ENCODE measurements at regions not wholly inside any gene's neighbourhood (a gene's known extent, or its start where the extent isn't known, plus 50 kb on each side); places are given as distances from the start of the nearest gene placed in this dataset.
"Not testable (repeated sequence)": the region's sequence is repeated elsewhere in the genome, so short reads cannot be mapped to it uniquely, and the experiment has no call there.

DNA sequence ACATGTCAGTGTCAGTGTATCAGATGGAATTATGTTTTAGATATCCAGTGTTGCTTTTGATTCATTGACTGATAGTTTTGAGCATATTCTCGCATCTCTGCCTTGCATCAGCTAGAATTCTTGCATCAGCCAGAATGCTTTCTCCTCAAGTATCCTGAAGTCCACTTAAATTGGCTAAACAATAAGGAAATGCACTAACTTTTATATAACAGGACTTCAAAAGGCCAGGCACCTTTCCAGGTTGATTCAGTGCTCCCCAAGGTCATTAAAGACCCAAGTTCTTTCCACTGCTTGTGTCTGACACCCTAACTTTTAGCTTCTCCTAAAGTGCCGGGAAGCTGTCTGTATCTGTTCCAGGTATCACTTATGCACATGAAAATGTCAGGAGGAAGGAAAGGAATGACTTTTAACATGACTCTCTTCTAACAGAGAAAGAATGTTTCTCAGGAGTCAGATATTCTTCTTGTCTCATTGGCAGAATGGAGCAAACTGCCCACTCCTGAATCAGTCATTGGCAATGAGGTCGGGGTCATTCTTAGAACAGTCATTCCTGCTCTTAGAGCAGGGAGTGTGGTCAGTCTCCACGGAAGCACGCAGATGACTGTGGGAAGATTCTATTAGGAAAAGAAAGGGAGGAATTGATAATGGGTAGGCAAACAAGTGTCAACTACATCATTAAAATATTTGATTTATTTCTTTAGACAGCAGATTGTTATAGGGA lies 92.9 kb upstream of the TLL1 start:
- DNase-seq: no peak

DNA sequence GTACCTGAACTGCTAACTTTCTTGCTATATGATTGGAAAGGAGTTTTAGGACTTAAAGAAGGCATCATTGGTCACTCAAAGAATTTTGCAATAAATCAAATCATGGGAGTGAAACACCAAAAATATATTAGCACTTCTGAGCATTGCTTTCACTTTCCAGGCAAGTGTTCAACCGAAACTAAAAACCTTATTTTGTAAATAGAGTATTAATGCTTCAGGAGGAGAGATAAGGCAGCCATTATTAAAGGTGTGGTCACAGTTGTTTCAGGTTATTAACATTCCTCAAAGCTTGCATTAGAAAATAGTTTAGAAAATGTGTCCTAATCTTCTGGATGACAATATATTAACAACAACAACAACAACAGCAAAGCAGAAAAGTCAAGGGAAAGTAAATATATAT lies 92.3 kb upstream of the TLL1 start:
- DNase-seq: no peak

DNA sequence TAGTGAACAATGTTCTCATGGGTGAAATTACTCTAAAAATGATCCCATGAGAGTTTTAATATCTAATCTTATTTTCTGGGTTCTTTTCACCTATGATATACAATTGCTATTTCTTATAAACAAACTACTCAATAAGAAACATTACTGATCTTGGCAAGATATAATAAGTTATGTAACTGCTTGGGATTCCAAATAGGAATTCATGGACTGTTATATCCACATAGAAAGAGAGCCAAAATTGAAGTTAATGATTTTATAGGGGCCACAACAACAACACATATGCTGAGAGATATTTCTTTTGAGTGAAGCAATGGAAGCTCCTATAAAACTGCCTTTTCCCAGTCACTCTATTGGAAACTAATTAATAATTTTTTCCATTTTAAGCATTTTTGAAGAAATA lies 90.4 kb upstream of the TLL1 start:
- DNase-seq: no peak

DNA sequence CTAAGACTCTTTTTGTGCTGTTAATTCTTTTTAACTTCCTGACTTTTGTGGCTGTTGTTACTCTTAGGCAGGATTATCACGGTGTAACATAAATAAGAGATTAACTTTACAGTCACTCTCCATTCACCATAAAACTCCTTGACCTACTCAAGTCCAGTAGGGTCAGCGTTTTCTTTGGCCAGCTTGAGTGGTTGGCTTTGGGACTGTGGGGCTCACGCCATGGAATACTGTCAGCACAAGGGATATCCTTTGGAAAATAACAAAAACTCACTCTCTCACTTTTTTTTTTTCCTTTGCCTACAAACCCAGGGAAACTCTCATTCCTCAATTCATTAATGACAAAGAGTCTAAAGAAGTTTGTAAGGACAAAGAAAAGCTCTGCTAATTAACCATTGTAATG lies 89.4 kb upstream of the TLL1 start:
- DNase-seq: no peak

DNA sequence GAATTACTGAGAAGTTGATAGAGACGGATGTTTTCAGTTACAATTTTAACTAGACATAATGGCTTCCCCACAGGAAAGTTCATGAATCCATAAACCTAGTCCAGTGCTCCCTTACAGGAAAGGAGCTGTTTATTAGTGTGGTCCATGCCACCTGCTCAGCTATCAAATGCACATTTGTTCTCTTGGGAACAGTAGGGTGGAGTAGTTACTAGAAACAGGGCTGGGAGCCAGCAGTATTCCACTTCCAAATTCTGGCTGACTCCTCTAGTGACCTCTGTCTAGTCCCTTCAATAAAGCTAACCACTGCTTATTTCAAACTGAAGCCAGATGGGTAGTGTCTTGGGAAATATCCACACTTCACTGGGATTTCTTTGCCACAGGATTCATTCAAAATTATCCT lies 88.4 kb upstream of the TLL1 start:
- DNase-seq: no peak

DNA sequence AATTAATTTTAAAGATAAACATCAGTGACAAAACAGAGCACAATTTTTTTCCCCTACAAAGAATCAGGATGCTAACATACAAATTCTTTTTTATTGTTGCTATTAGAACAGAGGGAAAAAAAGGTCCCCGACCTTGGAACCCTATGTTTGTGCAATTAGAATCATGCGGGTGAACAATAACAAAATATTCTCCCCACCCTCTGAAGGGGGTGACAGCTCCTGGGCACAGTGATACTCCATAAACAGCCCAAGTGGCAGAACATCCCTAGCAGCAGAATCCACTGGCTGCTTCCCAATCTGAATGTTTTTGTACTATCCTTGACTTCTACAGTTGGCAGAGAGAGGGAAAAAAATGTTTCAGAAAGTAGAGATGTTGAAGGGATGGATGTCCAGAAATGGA lies 87.7 kb upstream of the TLL1 start:
- DNase-seq: no peak

DNA sequence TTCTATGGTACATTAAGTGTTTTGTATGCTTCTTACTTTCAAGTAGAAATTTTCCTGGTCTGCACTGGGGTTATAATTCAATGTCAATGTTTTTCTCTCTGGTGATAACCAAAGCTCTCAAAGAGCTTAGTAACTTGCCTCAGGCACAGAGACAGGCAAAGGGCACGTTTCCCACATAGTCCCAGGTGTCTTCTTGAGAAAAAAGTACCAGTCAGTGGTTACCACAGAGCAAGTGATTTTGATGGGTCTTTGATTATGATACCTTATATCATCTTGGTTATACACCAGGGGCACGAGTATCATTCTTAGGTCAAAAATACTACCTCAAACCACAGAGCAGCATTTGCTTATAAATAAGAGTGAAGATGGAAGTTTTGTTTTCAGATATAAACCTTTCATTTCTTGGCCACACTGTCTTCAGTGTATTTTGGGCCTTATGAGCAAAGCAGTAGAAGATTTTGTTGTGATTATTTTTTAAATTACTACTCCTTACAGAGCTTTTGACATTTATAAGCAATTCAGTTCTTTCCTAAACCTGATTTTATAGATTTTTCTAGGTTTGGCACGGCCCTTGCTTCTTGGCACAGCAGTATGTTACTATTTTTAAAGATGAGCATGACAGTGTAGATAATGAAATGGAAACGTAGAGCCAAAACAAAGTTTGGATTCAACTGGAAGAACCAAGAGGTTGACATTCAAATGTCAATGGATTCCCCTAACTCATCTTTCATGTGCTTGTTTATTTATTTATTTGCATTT lies 85.3 kb upstream of the TLL1 start:
- peak in 1 of 2 experiments; percentile 13 for DNase-seq

DNA sequence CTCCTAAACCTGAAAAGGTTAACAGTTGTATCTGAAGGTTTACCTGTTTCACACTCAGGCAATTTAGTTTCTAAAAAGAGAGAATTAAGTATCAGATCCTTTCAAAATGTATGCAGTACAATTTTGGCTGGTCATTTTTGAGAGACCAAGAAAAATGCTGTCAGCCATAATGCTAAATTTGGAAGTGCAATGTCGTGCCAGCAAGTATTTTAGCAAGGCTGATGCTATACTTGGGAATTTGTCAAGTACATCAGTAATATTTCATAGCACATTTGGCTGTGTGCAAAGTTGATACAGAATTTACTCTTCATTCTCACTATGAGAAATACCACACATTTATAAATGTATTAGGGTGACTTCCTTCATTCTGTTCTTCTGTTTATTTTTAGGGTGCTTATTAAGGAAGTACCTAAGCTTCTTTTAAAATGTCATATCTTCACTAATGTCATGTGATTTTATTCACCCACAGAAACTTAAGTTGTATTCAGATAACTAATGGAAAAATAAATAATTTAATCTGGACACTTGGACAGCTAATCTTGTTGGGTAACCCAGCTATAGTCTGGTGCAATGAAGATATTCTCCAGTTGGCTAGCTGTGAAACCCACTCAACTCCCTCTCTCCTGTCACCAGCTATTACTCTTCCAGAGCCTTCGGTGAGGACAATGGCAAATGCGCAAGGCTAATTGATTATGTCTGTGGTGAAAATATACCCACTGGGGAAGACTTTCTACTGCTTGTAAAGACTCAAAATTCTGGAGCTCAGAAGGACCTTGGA lies 84.2 kb upstream of the TLL1 start:
- DNase-seq: peak; percentile 2 to 52

DNA sequence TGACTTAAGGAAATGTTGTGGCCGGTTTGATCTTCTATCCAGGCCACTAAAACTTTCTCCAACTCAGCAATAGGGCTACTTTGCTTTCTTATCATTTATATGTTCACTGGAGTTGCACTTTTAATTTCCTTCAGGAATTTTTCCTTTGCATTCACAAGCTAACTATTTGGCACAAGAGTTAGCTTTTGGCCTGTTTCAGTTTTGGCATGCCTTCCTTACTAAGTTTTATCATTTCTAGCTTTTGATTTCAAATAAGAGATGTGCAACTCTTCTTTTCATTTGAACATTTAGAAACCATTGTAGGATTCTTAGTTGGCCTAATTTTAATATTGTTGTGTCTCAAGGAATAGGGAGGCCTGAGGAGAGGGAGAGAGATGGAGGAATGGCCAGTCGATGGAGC lies 79.8 kb upstream of the TLL1 start:
- DNase-seq: no peak

DNA sequence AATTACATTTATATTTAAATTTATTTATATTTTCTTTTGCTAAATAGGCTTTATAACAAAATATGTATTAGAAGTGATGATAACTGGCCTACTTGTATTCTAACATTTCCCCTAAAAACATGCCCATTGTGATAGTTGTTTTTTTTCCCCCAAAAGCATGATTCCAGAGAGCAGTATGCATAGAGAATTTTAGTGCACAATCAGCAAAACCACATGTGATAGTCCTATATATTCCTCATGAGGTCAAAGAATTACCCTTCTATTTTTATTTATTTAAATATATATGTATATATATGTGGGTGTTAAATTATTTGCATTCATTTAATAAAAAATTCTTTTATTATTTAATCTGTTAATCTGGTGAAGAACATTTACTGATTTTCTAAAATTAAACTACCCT lies 78.2 kb upstream of the TLL1 start:
- DNase-seq: no peak

DNA sequence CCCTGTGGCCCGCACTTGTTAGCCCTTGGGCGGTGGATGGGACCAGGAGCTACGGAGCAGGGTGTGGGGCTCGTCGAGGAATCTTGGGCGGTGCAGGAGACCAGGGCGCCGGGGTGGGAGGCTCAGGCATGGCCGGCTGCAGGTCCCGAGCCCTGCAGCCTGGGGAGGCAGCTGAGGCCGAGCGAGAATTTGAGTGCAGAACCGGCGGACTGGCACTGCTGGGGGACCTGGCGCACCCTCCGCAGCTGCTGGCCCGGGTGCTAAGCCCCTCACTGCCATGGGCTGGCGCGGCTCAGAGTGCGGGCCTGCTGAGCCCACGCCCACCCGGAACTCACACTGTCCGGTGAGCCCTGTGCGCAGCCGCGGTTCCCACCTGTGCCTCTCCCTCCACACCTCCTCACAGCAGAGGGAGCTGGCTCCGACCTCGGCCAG lies 73.6 kb upstream of the TLL1 start:
- no peak for DNase-seq

DNA sequence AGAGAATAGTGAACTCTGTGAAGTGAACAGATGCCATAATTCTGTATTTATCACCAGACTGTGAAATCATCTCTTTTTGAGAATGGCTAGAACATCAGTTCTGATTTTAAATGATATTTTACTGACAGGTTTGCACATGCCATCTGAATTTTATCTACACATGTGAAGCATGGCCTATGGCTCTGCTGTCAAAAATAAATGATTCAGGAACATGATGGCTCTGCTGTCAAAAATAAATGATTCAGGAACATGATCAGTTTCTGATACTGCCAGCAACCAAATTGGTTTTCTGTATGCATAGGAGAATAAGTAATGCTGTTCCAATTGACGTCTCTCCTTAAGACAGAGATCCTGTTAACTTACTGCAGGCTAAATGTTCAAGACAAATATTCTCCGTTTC lies 70.6 kb upstream of the TLL1 start:
- no peak for DNase-seq

DNA sequence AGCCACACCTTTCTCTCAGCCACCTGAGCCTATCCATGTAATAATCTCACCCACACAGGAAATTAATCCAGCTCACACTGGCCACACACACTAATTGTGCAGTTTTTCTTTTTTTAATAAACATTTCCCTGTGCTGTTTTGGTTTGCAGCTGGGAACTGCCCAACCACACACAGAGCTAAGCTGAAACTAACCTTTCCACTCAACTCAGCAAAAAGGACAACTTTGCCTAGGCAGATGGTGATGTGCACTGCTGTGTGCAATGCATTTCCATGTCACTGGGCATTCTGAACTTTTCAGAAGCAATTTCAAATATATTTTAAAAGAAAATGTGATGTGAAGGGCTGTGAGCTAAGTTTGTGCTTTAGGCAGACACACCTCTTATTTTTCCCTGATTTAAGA lies 70.0 kb upstream of the TLL1 start:
- DNase-seq: no peak

DNA sequence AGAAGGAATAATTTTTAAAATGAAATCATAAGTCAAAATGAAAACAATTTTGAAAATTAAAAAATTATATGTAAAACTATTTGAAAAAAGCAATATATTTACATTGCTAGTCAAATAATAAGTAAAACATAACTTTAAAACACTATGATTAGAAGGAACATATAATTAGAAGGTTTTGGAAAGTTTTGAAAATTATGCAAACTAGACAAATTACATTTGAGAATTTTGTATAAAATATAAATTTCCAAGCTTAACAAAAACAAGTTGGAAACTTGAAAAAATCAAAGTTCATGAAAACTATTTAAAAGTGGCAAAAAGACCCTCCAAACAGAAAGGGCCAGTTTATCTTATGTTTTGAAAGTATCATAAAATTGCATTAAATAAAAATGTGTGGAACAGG lies 67.6 kb upstream of the TLL1 start:
- DNase-seq: no peak

DNA sequence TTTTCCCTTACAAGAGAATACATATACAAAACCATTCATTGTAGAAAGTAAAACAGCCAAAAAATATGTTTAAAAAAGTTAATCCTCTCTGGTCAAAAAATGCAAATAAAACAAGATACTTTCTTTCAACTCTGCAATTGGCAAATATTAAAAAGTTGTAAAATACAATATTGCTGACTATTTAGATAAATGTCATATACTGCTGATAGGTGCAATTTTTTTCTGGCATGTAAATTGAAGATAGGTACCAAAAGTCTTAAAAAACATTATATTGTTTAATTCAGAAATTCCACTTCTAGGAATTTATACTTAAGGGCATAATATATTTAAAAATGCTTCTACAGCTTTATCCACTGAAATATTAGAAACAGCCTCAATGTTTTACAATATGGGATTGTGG lies 66.4 kb upstream of the TLL1 start:
- no peak for DNase-seq

DNA sequence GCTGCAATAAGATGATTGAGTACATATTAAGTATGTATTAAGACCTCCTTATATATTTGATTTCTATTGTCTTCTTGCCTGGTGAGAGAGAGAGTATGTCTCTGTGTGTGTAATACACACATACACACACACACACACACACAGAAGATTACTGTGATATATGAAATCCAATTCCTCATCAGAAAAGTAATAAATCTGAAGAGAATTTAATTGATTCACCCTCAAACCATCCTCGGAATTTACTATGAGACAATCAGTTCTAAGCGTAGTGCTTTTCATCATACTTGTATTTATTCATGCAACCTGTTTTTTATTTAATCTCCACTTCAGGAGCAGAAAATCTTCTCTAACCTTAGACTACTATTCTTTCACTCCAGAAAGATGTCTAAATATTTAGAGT lies 62.3 kb upstream of the TLL1 start:
- no peak for DNase-seq

DNA sequence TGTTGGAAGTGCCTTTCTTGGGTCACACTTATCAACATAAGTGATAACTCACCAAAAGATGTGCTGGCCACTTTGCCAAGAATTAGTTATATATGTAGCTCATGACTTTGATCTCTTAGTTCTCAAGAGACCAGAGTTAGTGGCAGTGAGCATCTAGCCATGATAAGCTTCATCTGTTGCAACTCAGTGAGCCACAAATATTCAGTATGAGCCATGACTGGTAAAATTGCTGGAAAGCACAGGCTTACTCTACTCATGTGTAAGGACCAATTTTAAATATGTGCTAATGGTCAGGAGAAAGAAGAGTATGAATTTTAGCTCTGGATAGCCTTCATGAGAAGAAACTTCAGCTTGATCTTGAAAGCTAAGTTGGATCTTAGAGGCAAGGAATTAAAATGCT lies 59.4 kb upstream of the TLL1 start:
- DNase-seq: no peak

DNA sequence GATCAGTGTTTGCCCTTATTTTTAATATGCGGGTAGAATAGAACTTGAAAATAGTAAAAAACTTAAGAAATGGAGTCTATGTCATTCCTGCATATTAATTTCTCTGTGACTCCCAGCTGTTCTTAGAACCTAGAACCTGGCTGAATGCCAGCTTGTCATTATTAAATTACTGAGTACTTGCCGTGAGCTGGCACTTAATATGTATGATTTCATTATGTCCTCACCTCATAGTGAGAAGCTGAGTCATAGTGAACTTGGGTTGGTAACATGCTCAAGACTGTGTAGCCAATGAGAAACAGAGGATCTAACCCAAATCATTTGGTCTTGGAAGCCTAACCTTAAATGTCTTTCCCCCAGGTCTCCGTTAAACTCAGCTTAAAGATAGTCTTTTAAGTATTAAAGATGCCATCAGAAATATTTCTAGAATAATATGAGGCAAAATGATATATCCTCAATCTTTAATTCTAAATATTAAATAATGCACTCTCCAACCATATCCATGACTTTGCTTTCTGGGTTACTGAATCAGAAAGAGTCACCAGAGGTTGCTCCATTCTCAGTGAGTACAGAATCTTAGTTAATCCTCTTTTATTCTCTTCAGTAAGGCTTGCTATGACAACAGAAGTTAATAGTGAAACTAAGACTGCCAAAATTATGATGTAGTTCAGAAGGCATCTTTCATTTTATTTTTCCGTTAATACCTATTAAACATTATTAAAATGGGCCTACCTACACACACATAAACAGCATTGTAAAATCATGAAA lies 58.6 kb upstream of the TLL1 start:
- DNase-seq: no peak

DNA sequence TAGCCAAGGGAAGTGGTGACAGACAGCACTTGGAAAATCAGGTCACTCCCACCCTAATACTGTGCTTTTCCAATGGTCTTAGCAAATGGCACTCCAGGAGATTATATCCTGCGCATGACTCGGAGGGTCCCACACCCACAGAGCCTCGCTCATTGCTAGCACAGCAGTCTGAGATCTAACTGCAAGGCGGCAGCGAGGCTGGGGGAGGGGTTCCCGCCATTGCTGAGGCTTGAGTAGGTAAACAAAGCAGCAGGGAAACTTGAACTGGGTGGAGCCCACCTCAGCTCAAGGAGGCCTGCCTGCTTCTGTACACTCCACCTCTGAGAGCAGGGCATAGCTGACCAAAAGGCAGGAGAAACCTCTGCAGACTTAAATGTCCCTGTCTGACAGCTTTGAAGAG lies 53.9 kb upstream of the TLL1 start:
- not testable (repeated sequence) for DNase-seq
